ENCODE measurements at regions not wholly inside any gene's neighbourhood (a gene's known extent, or its start where the extent isn't known, plus 50 kb on each side); places are given as distances from the start of the nearest gene placed in this dataset.
"Not testable (repeated sequence)": the region's sequence is repeated elsewhere in the genome, so short reads cannot be mapped to it uniquely, and the experiment has no call there.

- no peak overlapping the region for H3K4me3 ChIP-seq (ENCODE audit: low read length)
- no peak for TF ChIP-seq CTCF (conservative IDR thresholded peaks at IDR 0.05; ENCODE audit: low read length)
- DNase-seq (ENCODE audit: low read depth), result no peak
Measured at GRCh38 chr17:22515599-22515998, 823.3 kb downstream of the KCNJ18 start.

GRCh38 chr17:22516861-22517636 is 824.7 kb downstream of the KCNJ18 start:
- no peak for TF ChIP-seq CTCF (conservative IDR thresholded peaks at IDR 0.05; ENCODE audit: low read length)
- no peak for DNase-seq (ENCODE audit: low read depth)
- H3K4me3 ChIP-seq (ENCODE audit: low read length), result no peak overlapping the region

- TF ChIP-seq CTCF (conservative IDR thresholded peaks at IDR 0.05; ENCODE audit: low read length), result no peak
- no peak for DNase-seq (ENCODE audit: low read depth)
- H3K4me3 ChIP-seq (ENCODE audit: low read length), result no peak overlapping the region
Measured at GRCh38 chr17:22517716-22518115, 825.4 kb downstream of the KCNJ18 start.

GRCh38 chr17:22518185-22518584 is 825.9 kb downstream of the KCNJ18 start:
- no peak overlapping the region for H3K4me3 ChIP-seq (ENCODE audit: low read length)
- no peak for DNase-seq (ENCODE audit: low read depth)

GRCh38 chr17:22548873-22549272 is 856.5 kb downstream of the KCNJ18 start:
- DNase-seq (ENCODE audit: low read depth), result not testable (repeated sequence)

More at GRCh38 chr17:22518185-22518584, 825.9 kb downstream of the KCNJ18 start:
- no peak for TF ChIP-seq CTCF (conservative IDR thresholded peaks at IDR 0.05; ENCODE audit: low read length)

GRCh38 chr17:22551695-22552415 is 859.5 kb downstream of the KCNJ18 start:
- H3K4me3 ChIP-seq (ENCODE audit: low read length); DNase-seq (ENCODE audit: low read depth): not testable (repeated sequence)

More at GRCh38 chr17:22548873-22549272, 856.5 kb downstream of the KCNJ18 start:
- H3K4me3 ChIP-seq (ENCODE audit: low read length), result not testable (repeated sequence)

GRCh38 chr17:22569459-22570143 is 877.3 kb downstream of the KCNJ18 start:
- DNase-seq (ENCODE audit: low read depth), result no peak
- TF ChIP-seq CTCF (conservative IDR thresholded peaks at IDR 0.05; ENCODE audit: low read length), result no peak
- H3K4me3 ChIP-seq (ENCODE audit: low read length), result no peak overlapping the region
